ENCODE measurements at regions not wholly inside any gene's neighbourhood (a gene's known extent, or its start where the extent isn't known, plus 50 kb on each side); places are given as distances from the start of the nearest gene placed in this dataset.
"Not testable (repeated sequence)": the region's sequence is repeated elsewhere in the genome, so short reads cannot be mapped to it uniquely, and the experiment has no call there.

DNA sequence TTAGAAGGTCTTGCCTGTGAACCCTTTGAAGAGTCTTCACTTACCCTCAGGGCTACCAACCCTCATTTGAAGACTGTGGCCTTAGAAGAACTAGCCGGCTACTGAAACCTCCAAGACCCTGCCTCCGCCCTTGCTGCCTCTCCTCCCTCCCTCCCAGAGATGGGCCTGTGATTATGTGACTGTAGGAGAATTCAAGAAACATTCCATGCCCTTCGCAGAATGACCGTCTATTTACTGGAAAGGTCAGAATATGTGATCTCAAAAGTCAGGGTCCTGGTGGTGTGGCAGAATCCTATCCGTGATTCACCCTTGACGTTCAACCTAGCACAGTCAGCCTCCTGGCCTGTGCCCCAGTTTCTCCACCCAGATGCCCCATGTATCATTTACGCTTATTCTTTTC, 109.6 kb downstream of the CTNND1 start:
- Mint-ChIP-seq H3K4me3 (no peak overlapping the region), H3K27ac (no peak overlapping the region), H3K9me3 (no peaks in the 10 kb centered on the region), H3K4me1 (no peaks in the 10 kb centered on the region), H3K36me3 (no peaks in the 10 kb centered on the region)
- DNase-seq (ENCODE audit: low spot score in 2 of 2) (no peak), ATAC-seq (no peak)

DNA sequence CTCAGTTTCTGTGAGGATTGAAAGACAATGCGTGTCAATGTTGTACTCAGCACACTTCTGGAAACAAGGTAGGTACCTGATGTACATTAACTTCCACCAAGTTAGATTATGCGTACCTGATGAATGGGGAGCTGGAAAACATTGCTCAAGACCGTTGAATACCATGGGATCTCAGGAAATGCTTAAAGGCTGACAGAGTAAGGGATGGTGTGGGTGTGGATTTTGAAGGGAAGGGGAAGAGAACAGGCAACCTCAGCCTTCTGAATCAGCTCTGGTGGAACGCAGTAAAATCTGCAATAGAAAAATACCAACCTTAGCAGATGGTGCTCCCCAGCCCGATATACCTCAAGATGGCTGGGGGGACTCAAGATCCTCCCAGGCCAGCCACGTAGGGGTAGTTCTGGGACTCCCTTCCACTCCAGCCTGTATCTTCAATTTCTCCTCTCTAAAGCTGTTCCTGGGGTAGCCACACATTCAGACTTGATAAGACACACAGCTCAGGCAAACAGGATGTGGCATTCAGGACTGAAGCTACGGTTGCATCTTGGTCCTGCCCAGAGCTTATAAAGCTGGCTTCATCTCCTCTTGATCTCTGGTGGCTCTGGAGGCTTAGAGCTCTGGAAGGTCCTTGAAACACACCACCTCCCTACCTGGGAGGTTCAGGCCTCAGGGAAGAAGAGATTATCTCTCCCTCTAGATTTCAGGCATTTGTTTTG, 111.8 kb downstream of the CTNND1 start:
- H3K36me3 Mint-ChIP-seq = no peaks in the 10 kb centered on the region
- no peak overlapping the region for H3K27ac Mint-ChIP-seq
- H3K4me1 Mint-ChIP-seq = no peaks in the 10 kb centered on the region
- DNase-seq (ENCODE audit: low spot score in 2 of 2) (no peak), ATAC-seq (no peak)
- H3K9me3 Mint-ChIP-seq = no peaks in the 10 kb centered on the region
- no peak overlapping the region for H3K4me3 Mint-ChIP-seq

DNA sequence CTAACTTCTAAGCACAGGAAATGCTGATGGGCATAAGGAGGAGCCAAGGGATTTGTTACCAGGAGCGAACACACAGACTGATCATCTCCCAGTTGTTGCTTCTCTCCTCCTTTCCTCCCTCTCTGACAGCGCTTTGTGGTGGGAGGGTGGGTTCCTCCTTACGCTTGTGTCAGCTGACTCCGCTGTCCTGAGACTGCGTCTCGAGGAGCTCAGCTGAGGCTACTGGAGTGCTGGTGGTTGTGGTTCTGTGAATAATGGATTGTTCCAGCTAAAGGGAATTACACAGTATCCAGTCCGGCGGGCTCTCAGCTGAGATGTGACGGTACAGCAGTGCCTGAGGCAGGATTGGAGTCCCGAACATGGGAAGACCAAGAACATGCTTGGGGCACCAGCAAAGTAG, 113.4 kb downstream of the CTNND1 start:
- ATAC-seq (no peak), DNase-seq (ENCODE audit: low spot score in 2 of 2) (no peak)
- Mint-ChIP-seq H3K27ac (no peak overlapping the region), H3K36me3 (no peaks in the 10 kb centered on the region), H3K4me1 (no peaks in the 10 kb centered on the region), H3K4me3 (no peak overlapping the region), H3K9me3 (no peaks in the 10 kb centered on the region)

DNA sequence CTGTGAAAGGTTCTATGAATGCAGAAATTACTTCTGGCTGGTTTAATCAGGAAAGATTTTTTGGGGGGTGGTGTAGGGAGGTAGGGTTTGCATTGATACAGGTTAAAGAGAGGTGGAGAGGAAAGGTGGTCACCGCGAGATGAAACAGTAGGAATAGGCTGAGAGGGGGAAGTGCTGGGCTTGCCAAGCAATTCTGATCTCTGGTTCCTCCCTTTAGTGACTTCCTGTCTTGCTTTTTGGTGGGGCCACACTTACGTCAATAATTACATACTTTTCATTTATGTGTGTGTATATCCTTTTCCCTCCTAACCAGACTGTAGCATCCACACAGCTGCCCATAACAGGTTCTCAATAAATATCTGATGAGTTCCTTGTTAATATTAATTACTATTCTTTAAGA, 120.0 kb downstream of the CTNND1 start:
- no peak overlapping the region for H3K27ac Mint-ChIP-seq
- ATAC-seq = no peak
- H3K4me3 Mint-ChIP-seq = no peak overlapping the region

DNA sequence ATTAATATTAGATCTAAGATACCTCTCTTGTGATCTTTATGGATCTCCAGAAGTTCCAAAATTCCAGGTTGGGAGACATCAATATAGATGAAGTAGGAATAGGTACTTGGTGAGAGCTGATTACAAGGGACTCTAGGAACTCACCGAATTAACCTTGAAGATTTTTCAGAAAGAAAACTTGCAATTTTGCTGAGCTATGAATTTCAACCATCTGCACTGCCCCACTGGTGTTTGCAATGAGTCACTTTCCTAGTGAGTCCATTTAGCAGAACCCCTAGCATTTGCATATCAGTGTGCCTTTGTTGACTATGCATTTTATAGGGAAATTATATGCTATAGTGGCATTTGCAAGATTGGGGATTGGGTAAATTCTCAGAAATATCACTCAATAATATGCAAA, 122.0 kb downstream of the CTNND1 start:
- Mint-ChIP-seq H3K9me3 (no peaks in the 10 kb centered on the region), H3K4me1 (no peaks in the 10 kb centered on the region), H3K27ac (no peak overlapping the region), H3K4me3 (no peak overlapping the region), H3K36me3 (no peaks in the 10 kb centered on the region)
- ATAC-seq (no peak), DNase-seq (ENCODE audit: low spot score in 2 of 2) (no peak)

More for the DNA sequence above, 120.0 kb downstream of the CTNND1 start:
- Mint-ChIP-seq H3K36me3 (no peaks in the 10 kb centered on the region), H3K4me1 (no peaks in the 10 kb centered on the region), H3K9me3 (no peaks in the 10 kb centered on the region)
- DNase-seq (ENCODE audit: low spot score in 2 of 2) = no peak

DNA sequence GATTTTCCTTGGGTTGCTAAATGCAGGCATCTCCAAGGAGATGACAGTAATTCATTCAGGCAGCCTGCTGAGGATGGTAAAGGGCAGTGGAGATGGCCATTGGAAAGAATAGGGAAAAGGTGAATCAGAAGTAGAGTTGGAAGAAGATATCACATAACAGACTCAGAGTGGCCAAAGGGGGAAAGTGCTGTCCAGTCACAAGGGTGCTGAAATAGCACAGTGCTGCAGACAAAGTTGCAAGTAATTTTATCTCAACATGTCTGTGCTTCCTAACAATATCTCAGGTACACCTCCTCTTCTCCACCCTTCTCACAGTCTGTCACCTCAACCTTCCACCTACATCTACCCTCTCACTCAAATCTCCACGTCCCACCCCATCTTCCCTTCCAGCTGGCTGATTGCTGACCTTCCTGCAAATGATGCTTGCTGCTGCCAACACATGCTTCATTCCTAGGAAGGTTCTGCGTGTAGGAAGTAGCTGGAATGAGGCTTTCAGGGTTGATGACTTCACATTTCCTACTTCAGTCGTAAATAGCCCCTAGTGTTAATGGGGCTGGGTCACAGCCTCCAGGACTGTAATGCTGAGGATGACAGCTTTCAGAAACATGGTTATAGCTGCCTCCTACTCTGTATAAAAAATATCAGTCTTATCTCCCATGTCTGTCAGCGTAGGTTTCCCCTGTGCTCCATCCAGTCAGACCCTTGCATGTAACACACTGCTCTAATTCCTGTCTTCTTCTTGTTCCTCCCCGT, 123.9 kb downstream of the CTNND1 start:
- no peak overlapping the region for H3K27ac Mint-ChIP-seq

DNA sequence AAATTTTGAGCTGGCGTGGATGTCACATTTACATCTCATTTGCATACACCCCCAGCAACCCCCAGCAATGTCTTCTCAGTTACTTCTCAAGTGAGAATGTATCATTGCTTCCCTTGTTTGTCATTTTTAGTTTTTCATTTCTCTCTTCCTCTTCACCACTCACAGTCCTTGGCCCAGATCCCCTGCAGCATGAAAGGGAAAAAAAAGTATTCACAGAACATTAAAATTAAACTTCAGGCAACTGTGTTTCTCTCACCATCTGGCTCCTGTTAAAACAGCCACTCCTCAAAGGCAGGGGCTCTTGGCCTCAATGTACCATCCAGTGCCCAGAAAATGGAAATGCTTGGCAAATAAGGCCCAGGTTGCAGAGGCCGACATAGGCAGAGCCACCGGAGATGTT, 126.8 kb downstream of the CTNND1 start:
- H3K4me3 Mint-ChIP-seq = no peak overlapping the region
- H3K9me3 Mint-ChIP-seq = no peaks in the 10 kb centered on the region
- DNase-seq (ENCODE audit: low spot score in 2 of 2) = no peak
- H3K27ac Mint-ChIP-seq = no peak overlapping the region
- no peak for ATAC-seq
- H3K4me1 Mint-ChIP-seq = peaks cover 3% of the 10 kb centered on the region
- H3K36me3 Mint-ChIP-seq = no peaks in the 10 kb centered on the region

More for the DNA sequence above, 123.9 kb downstream of the CTNND1 start:
- no peak for DNase-seq (ENCODE audit: low spot score in 2 of 2)
- Mint-ChIP-seq H3K4me1 (no peaks in the 10 kb centered on the region), H3K4me3 (no peak overlapping the region), H3K36me3 (no peaks in the 10 kb centered on the region), H3K9me3 (no peaks in the 10 kb centered on the region)
- no peak for ATAC-seq

DNA sequence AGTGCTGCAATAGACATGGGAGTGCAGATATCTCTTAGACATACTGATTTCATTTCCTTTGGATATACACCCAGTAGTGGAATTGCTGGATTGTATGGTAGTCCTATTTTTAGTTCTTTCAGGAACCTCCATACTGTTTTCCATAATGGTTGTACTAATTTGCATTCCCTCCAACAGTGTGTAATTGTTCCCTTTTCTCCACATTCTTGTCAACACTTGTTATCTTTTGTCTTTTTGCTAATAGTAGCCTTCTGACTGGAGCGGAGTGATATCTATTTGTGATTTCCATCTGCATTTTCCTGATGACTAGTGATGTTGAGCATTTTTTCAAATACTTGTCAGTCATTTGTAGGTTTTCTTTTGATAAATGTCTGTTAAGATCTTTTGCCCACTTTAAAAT, 128.9 kb downstream of the CTNND1 start:
- H3K9me3 Mint-ChIP-seq = no peaks in the 10 kb centered on the region
- no peak overlapping the region for H3K27ac Mint-ChIP-seq
- peaks cover 5% of the 10 kb centered on the region for H3K4me1 Mint-ChIP-seq
- H3K4me3 Mint-ChIP-seq = no peak overlapping the region
- ATAC-seq (no peak), DNase-seq (ENCODE audit: low spot score in 2 of 2) (no peak)
- no peaks in the 10 kb centered on the region for H3K36me3 Mint-ChIP-seq

DNA sequence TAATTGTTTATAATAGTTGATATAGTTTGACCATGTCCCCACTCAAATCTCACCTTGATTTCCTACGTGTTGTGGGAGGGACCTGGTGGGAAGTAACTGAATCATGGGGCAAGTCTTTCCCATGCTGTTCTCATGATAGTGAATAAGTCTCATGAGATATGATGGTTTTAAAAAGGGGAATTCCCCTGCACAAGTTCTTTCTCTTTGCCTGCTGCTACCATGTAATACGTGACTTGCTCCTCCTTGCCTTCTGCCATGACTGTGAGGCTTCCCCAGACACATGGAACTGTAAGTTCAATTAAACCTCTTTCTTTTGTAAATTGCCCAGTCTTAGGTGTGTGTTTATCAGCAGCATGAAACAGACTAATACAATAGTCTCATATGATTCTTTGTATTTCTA, 130.5 kb upstream of the OR9Q1 start:
- not testable (repeated sequence) for DNase-seq (ENCODE audit: low spot score in 2 of 2); H3K36me3 Mint-ChIP-seq; H3K4me1 Mint-ChIP-seq; H3K9me3 Mint-ChIP-seq; H3K27ac Mint-ChIP-seq; ATAC-seq; H3K4me3 Mint-ChIP-seq

DNA sequence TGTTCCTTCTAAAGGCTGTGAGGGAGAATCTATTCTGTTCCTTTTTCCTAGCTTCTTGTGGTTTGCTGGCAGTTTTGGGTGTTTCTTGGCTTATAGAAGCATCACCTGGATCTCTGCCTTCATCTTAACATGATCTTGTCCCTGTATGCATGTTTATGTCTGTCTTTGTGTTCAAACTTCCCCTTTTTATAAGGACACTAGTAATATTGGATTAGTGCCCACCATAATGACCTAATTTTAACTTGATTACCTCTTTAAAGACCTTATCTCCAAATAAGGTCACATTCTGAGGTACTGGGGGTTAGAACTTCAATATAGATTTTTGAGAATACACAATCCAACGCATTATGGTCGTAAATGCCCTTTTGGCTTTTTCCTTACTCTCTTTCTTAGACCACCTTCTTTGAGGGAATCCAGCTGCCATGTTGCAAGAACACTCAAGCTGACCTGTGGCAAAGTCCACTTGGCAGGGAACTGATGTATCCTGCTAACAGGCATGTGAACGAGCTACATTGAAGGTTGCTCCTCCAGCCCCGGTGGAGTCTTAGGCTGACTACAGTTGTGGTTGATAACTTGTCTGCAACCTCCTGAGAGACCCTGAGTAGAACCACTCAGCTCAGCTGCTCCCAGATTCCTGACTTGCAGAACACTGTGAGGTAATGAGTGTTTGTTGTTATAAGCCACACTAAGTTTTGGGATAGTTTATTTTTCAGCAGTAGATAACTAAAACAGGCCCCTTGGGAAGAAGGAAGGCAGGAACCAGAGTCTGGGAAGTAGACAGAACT, 127.1 kb upstream of the OR9Q1 start:
- no peaks in the 10 kb centered on the region for H3K36me3 Mint-ChIP-seq
- H3K4me1 Mint-ChIP-seq = peaks cover 5% of the 10 kb centered on the region
- no peak overlapping the region for H3K4me3 Mint-ChIP-seq
- no peaks in the 10 kb centered on the region for H3K9me3 Mint-ChIP-seq
- ATAC-seq (no peak), DNase-seq (ENCODE audit: low spot score in 2 of 2) (no peak)
- H3K27ac Mint-ChIP-seq = no peak overlapping the region

DNA sequence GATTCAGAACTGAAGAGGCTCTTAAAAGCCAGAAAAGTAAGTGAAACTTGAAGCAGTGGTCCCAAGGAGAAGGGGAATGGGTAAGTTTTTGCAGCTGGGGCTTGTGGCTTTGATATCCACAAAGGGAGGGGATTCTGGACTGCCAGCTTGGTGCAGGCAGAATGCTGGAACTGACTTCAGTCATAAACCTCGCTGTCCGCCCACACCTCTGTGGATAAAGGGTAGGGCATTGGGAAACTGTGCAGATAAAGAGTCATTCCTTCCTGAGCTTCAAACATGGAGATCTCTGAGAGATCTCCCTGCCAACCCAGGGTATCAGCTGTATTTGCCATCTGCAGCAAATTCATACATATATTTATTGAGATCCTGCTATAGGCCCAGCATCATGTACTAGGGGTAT, 124.3 kb upstream of the OR9Q1 start:
- H3K27ac Mint-ChIP-seq = no peak overlapping the region
- no peak for DNase-seq (ENCODE audit: low spot score in 2 of 2)
- H3K9me3 Mint-ChIP-seq = no peaks in the 10 kb centered on the region
- no peak overlapping the region for H3K4me3 Mint-ChIP-seq
- no peaks in the 10 kb centered on the region for H3K36me3 Mint-ChIP-seq
- ATAC-seq = no peak
- no peaks in the 10 kb centered on the region for H3K4me1 Mint-ChIP-seq

DNA sequence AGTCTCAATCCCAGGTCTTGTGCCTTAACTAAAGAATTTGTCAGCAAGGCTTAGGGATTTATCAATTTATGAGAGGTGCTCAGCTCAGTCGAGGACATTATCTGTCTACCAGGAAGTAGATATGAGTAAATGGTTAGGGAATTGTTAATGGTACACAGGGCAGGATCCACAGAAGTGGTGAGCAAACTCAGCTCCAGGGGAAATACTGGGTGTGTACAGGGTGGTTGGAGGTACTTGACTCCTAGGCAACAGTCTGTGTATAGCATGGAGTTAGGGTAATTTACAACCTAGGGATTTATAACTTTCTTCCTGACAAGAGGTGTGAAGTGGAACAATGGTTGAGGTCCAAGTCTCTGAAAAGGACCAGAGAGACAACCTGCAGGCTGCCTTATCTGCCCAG, 123.4 kb upstream of the OR9Q1 start:
- H3K4me1 Mint-ChIP-seq = no peaks in the 10 kb centered on the region
- ATAC-seq (no peak), DNase-seq (ENCODE audit: low spot score in 2 of 2) (no peak)
- no peak overlapping the region for H3K4me3 Mint-ChIP-seq
- H3K27ac Mint-ChIP-seq = no peak overlapping the region
- H3K36me3 Mint-ChIP-seq = no peaks in the 10 kb centered on the region
- no peaks in the 10 kb centered on the region for H3K9me3 Mint-ChIP-seq

DNA sequence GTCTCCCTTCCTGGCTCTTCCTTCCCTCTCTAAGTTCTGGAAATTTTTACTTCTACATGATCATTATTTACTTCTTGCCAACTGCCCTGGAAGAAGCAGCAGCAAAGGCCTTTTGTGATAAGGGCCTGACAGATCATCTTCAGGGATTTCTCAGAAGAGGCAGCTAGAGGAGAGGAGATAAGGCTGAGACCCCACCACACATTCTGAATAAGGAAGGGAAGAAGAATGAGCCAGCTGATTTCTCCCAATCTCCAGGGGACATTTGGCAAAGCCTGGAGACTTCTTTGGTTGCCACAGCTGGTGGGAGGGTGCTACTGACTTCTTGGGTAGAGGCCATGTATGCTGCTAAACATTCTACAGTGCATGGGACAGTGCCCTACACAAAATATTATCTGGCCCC, 122.4 kb upstream of the OR9Q1 start:
- Mint-ChIP-seq H3K9me3 (no peaks in the 10 kb centered on the region), H3K4me3 (no peak overlapping the region), H3K4me1 (no peaks in the 10 kb centered on the region), H3K36me3 (no peaks in the 10 kb centered on the region), H3K27ac (no peak overlapping the region)
- DNase-seq (ENCODE audit: low spot score in 2 of 2) (no peak), ATAC-seq (no peak)

DNA sequence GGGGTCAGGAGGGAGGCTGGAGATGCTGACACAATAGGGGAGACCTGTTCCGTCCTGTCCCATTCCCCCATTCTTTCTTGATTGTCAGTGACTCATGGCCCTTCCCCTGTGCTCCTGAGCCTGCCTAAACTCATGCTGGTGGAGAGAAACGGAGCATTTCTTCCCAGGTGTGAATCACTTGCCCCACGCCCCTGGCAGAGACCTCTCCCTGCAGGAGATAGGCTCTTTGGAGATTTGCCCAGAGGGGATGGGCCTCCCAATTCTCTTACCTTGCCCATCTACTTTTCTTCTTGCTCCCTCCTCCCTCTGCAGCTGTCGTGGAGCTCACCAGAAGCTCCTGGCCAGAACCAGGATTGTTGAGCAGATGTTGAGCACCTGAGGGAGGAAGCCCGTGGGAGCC, 121.9 kb upstream of the OR9Q1 start:
- Mint-ChIP-seq H3K9me3 (no peaks in the 10 kb centered on the region), H3K36me3 (no peaks in the 10 kb centered on the region), H3K4me3 (no peak overlapping the region), H3K27ac (no peak overlapping the region), H3K4me1 (no peaks in the 10 kb centered on the region)
- DNase-seq (ENCODE audit: low spot score in 2 of 2) (no peak), ATAC-seq (no peak)

DNA sequence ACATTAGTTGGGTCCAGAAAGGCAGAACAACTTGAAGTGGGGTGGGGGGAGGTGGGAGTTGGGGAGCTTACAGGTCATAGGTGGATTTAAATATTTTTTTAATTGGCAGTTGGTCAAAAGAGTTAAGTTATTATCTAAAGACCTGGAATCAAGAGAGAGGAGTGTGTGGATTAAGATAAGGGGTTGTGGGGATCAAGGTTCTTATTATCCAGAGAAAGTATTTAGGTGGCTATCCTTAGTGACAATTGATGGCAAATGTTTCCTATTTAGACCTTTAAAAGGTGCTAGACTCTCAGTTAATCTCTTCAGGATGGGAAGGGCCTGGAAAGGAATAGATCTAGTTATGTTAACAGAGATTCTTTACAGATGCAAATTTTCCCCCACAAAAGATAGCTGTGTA, 120.7 kb upstream of the OR9Q1 start:
- no peaks in the 10 kb centered on the region for H3K9me3 Mint-ChIP-seq
- DNase-seq (ENCODE audit: low spot score in 2 of 2) = no peak
- H3K4me3 Mint-ChIP-seq = no peak overlapping the region
- no peaks in the 10 kb centered on the region for H3K4me1 Mint-ChIP-seq
- ATAC-seq = no peak
- no peaks in the 10 kb centered on the region for H3K36me3 Mint-ChIP-seq
- no peak overlapping the region for H3K27ac Mint-ChIP-seq

Measured in stimulated activated effector memory CD8-positive, alpha-beta T cell treated with anti-CD3 and anti-CD28 coated beads, Interleukin-12 subunit alpha, Interleukin-12 subunit beta, amount 100 ng/mL, for 72 hours (primary cell).